SU-DHL-6 (cell line): ENCODE measurements at regions not wholly inside any gene's neighbourhood (a gene's known extent, or its start where the extent isn't known, plus 50 kb on each side); places are given as distances from the start of the nearest gene placed in this dataset.

Source experiments
- H2AFZ ChIP-seq: fragments of 200-600 bp; sonication (generic); 2 replicates; pipeline ENCODE4 v1.6.1; 2014; ENCODE audit warnings: low read depth, mild to moderate bottlenecking, moderate library complexity, mixed read lengths, antibody characterized with exemption, low read length; ENCODE audit not compliant: severe bottlenecking
- H3F3A ChIP-seq: fragments of 200-600 bp; shearing (Covaris generic); 2 replicates; pipeline ENCODE4 v1.6.0; 2016; ENCODE audit warnings: antibody characterized with exemption, mild to moderate bottlenecking; ENCODE audit not compliant: insufficient read depth
- H3K27ac ChIP-seq: fragments of 200-600 bp; sonication (generic); 2 replicates; pipeline ENCODE4 v1.5.1; 2016; ENCODE audit warnings: low read depth, mild to moderate bottlenecking, low read length, moderate library complexity, mixed read lengths
- H3K27me3 ChIP-seq: fragments of 200-600 bp; sonication (generic), shearing (Covaris generic); 2 replicates; pipeline ENCODE4 v1.6.0; 2014; ENCODE audit warnings: mild to moderate bottlenecking, low read length
- H3K36me3 ChIP-seq: fragments of 200-600 bp; sonication (generic); 2 replicates; pipeline ENCODE4 v1.6.1; 2014; ENCODE audit warnings: mild to moderate bottlenecking, low read length, mixed read lengths
- H3K4me2 ChIP-seq: fragments of 300-600, 200-600 bp; shearing (Covaris generic), sonication (generic); 2 replicates; pipeline ENCODE4 v1.6.0; 2014; ENCODE audit warnings: low read length, low read depth, mild to moderate bottlenecking; ENCODE audit not compliant: poor library complexity, severe bottlenecking
- H3K4me3 ChIP-seq: fragments of 200-600 bp; sonication (generic); 2 replicates; pipeline ENCODE4 v1.5.1; 2014; ENCODE audit warnings: antibody characterized with exemption, low read length, mild to moderate bottlenecking, mixed read lengths; ENCODE audit not compliant: insufficient read depth, poor library complexity, severe bottlenecking
- H3K79me2 ChIP-seq: fragments of 200-600 bp; sonication (generic); 2 replicates; pipeline ENCODE4 v1.6.1; 2014; ENCODE audit warnings: mild to moderate bottlenecking, low read length, moderate library complexity; ENCODE audit not compliant: insufficient read depth
- H3K9ac ChIP-seq: fragments of 200-600 bp; sonication (generic); 2 replicates; pipeline ENCODE4 v1.7.0; 2014; ENCODE audit warnings: mild to moderate bottlenecking, low read length
- H3K9me2 ChIP-seq: fragments of 200-600 bp; sonication (generic); replicated peaks from 2 replicates; pipeline ENCODE4 v1.6.1; 2014; ENCODE audit warnings: low read length; ENCODE audit not compliant: insufficient read depth
- H3K9me3 ChIP-seq: fragments of 200-600 bp; sonication (generic); 2 replicates; pipeline ENCODE4 v1.6.1; 2014; ENCODE audit warnings: low read length, mixed read lengths; ENCODE audit not compliant: insufficient read depth
- H4K20me1 ChIP-seq: fragments of 200-600 bp; sonication (generic); 2 replicates; pipeline ENCODE4 v1.6.1; 2014; ENCODE audit warnings: low read depth, mild to moderate bottlenecking, antibody characterized with exemption, low read length, moderate library complexity, mixed read lengths
- CTCF ChIP-seq: fragments of 200-600 bp; sonication (generic); IDR thresholded peaks from one replicate; pipeline ENCODE4 v1.5.1; 2017; ENCODE audit warnings: antibody characterized with exemption, mild to moderate bottlenecking, low read length, moderate library complexity; ENCODE audit not compliant: insufficient read depth, poor library complexity, severe bottlenecking
- EZH2phosphoT487 ChIP-seq: fragments of 200-600 bp; sonication (generic), shearing (Covaris generic); conservative IDR thresholded peaks from 2 replicates; pipeline ENCODE4 v1.6.1; 2018; ENCODE audit warnings: mild to moderate bottlenecking, antibody characterized with exemption, low read length, moderate library complexity, mixed read lengths

GRCh38 chr1:30611741-30612309 lies 111.6 kb downstream of the MATN1 start:
- TF ChIP-seq CTCF (no peak), EZH2phosphoT487 (no peak)
- Histone ChIP-seq H3K4me2 (no peak overlapping the region), H3F3A (no peaks in the 10 kb centered on the region), H4K20me1 (no peaks in the 10 kb centered on the region), H3K36me3 (no peaks in the 10 kb centered on the region), H3K9me3 (no peaks in the 10 kb centered on the region), H3K9me2 (no peaks in the 10 kb centered on the region), H3K9ac (no peak overlapping the region), H3K27me3 (no peaks in the 10 kb centered on the region), H3K27ac (no peak overlapping the region), H3K4me3 (no peak overlapping the region), H2AFZ (no peak overlapping the region), H3K79me2 (no peaks in the 10 kb centered on the region)

- no peaks in the 10 kb centered on the region for H4K20me1 ChIP-seq
- no peaks in the 10 kb centered on the region for H3K27me3 ChIP-seq
- H3K36me3 ChIP-seq: no peaks in the 10 kb centered on the region
- TF ChIP-seq EZH2phosphoT487 (no peak), CTCF (no peak)
- no peak overlapping the region for H3K9ac ChIP-seq
- no peaks in the 10 kb centered on the region for H3F3A ChIP-seq
- H3K9me2 ChIP-seq: no peaks in the 10 kb centered on the region
- no peak overlapping the region for H3K4me2 ChIP-seq
- H3K27ac ChIP-seq: no peak overlapping the region
- no peak overlapping the region for H2AFZ ChIP-seq
- H3K4me3 ChIP-seq: no peak overlapping the region
- no peaks in the 10 kb centered on the region for H3K9me3 ChIP-seq
- H3K79me2 ChIP-seq: no peaks in the 10 kb centered on the region
Measured at GRCh38 chr1:30610917-30611316, 112.5 kb downstream of the MATN1 start.

- Histone ChIP-seq H3K9me3 (no peaks in the 10 kb centered on the region), H3K9me2 (no peaks in the 10 kb centered on the region), H3K36me3 (no peaks in the 10 kb centered on the region), H3K27me3 (no peaks in the 10 kb centered on the region), H3K4me2 (no peak overlapping the region), H3K9ac (no peak overlapping the region), H3F3A (no peaks in the 10 kb centered on the region), H3K4me3 (no peak overlapping the region), H3K79me2 (no peaks in the 10 kb centered on the region), H3K27ac (no peak overlapping the region), H4K20me1 (no peaks in the 10 kb centered on the region), H2AFZ (no peak overlapping the region)
- TF ChIP-seq CTCF (no peak), EZH2phosphoT487 (no peak)
Measured at GRCh38 chr1:30609999-30610345, 113.4 kb downstream of the MATN1 start.
